ENCODE measurements at regions not wholly inside any gene's neighbourhood (a gene's known extent, or its start where the extent isn't known, plus 50 kb on each side); places are given as distances from the start of the nearest gene placed in this dataset.

DNA sequence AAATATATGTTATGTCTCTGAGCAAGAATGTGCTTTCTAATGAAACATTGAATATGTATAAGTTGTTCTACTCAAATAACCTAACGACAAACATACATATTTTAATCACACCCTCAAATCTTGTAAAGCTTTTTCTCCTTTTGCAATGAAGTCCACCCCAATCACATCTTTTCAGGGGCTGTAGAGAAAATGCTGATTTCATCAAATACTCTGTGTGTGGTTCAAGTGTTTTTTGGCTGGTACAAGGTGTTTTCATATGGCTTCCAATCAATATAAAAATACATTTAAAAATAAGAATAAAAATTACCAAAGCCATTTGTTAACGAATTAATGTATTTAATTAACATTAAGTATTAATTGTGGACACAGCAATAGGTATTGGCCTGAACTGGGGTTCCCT, 57.2 kb upstream of the TMEM196 start:
- H3K36me3 ChIP-seq (ENCODE audit: insufficient read depth, low read length) = no peaks in the 10 kb centered on the region
- H3K4me3 ChIP-seq = no peak overlapping the region
- no peak for TF ChIP-seq FOXP2 (optimal IDR thresholded peaks at IDR 0.05; ENCODE audit: control extremely low read depth, extremely low read length, insufficient read depth)
- DNase-seq (ENCODE audit: low read depth, low spot score) = no peak
- H3K9ac ChIP-seq (ENCODE audit: insufficient read length) = no peak overlapping the region
- H3K9me3 ChIP-seq (ENCODE audit: low read depth, low read length) = no peaks in the 10 kb centered on the region
- H3K27ac ChIP-seq = no peak overlapping the region
